WTC11 (cell line): ENCODE measurements at regions not wholly inside any gene's neighbourhood (a gene's known extent, or its start where the extent isn't known, plus 50 kb on each side); places are given as distances from the start of the nearest gene placed in this dataset.

Experiments
- ATF2 ChIP-seq: sonication (generic); formaldehyde crosslinking; IDR thresholded peaks from 2 replicates; pipeline ENCODE4 v1.8.1; 2022; ENCODE audit warnings: low read depth, missing genetic modification reagents, borderline replicate concordance
- CTCF ChIP-seq: fragments of 200-600 bp; IDR thresholded peaks from 2 replicates; pipeline ENCODE4 v1.8.0; 2022; ENCODE audit warnings: antibody characterized with exemption
- E2F1 ChIP-seq: sonication (generic); formaldehyde crosslinking; IDR thresholded peaks from 2 replicates; pipeline ENCODE4 v1.8.0; 2022; ENCODE audit warnings: mild to moderate bottlenecking, missing genetic modification reagents
- E2F4 ChIP-seq: sonication (generic); formaldehyde crosslinking; IDR thresholded peaks from 2 replicates; pipeline ENCODE4 v1.8.1; 2022; ENCODE audit warnings: low read depth, mild to moderate bottlenecking, moderate library complexity, missing genetic modification reagents, borderline replicate concordance
- ESRRA ChIP-seq: sonication (generic); formaldehyde crosslinking; IDR thresholded peaks from 2 replicates; pipeline ENCODE4 v1.8.1; 2022; ENCODE audit warnings: mild to moderate bottlenecking, missing genetic modification reagents, borderline replicate concordance
- FOXP4 ChIP-seq: sonication (generic); formaldehyde crosslinking; IDR thresholded peaks from 2 replicates; pipeline ENCODE4 v1.8.0; 2022; ENCODE audit warnings: mild to moderate bottlenecking, missing genetic modification reagents
- IRF1 ChIP-seq: sonication (generic); formaldehyde crosslinking; IDR thresholded peaks from 2 replicates; pipeline ENCODE4 v1.8.0; 2023; ENCODE audit warnings: missing genetic modification reagents
- MAX ChIP-seq: sonication (generic); formaldehyde crosslinking; IDR thresholded peaks from 2 replicates; pipeline ENCODE4 v1.8.0; 2022; ENCODE audit warnings: mild to moderate bottlenecking, missing genetic modification reagents
- NFATC4 ChIP-seq: fragments of 250-450 bp; sonication (Bioruptor Pico); IDR thresholded peaks from 2 replicates; pipeline ENCODE4 v1.9.0; 2021; ENCODE audit warnings: mild to moderate bottlenecking
- NR3C1 ChIP-seq: sonication (generic); formaldehyde crosslinking; conservative IDR thresholded peaks from 2 replicates; pipeline ENCODE4 v1.8.1; 2023; ENCODE audit warnings: low read depth, mild to moderate bottlenecking, missing genetic modification reagents
- SP1 ChIP-seq: sonication (generic); formaldehyde crosslinking; conservative IDR thresholded peaks from 2 replicates; pipeline ENCODE4 v1.8.1; 2022; ENCODE audit warnings: missing genetic modification reagents
- USF2 ChIP-seq: sonication (generic); formaldehyde crosslinking; IDR thresholded peaks from 2 replicates; pipeline ENCODE4 v1.8.1; 2023; ENCODE audit warnings: mild to moderate bottlenecking, missing genetic modification reagents, moderate library complexity
- ZBTB21 ChIP-seq: sonication (generic); formaldehyde crosslinking; IDR thresholded peaks from 2 replicates; pipeline ENCODE4 v1.8.1; 2023; ENCODE audit warnings: mild to moderate bottlenecking, missing genetic modification reagents, borderline replicate concordance
- ZNF138 ChIP-seq: sonication (generic); formaldehyde crosslinking; conservative IDR thresholded peaks from 2 replicates; pipeline ENCODE4 v1.8.1; 2022; ENCODE audit warnings: mild to moderate bottlenecking, moderate library complexity, missing genetic modification reagents

- no peak for TF ChIP-seq CTCF
- TF ChIP-seq E2F4 (CRISPR knock-in tag) = no peak
- no peak for TF ChIP-seq USF2 (CRISPR knock-in tag)
- no peak for TF ChIP-seq FOXP4 (CRISPR knock-in tag)
- no peak for TF ChIP-seq MAX (CRISPR knock-in tag)
- no peak for TF ChIP-seq NR3C1
- no peak for TF ChIP-seq E2F1 (CRISPR knock-in tag)
- TF ChIP-seq ESRRA (CRISPR knock-in tag) = no peak
- TF ChIP-seq ATF2 (CRISPR knock-in tag) = no peak
- no peak for TF ChIP-seq ZNF138
- TF ChIP-seq IRF1 (CRISPR knock-in tag) = no peak
- TF ChIP-seq ZBTB21 = no peak
- no peak for TF ChIP-seq NFATC4 (CRISPR knock-in tag)
- TF ChIP-seq SP1 (CRISPR knock-in tag) = no peak
Observed at GRCh38 chr4:120331486-120332370, 265.1 kb upstream of the MAD2L1 start.
